Cardiac muscle cell (in vitro differentiated cells and primary cell): ENCODE measurements at regions not wholly inside any gene's neighbourhood (a gene's known extent, or its start where the extent isn't known, plus 50 kb on each side); places are given as distances from the start of the nearest gene placed in this dataset.

ENCODE experiments used
- DNase-seq, 2 donors: peaks; one replicate each; pipeline versions ENCODE4 v3.0.0 to v3.0.0-alpha.2; 2010 to 2017; ENCODE audit warnings: low read depth in 1 of 2, low spot score in 1 of 2
- H3K27ac ChIP-seq: fragments of 200-600 bp; sonication (generic); 2 replicates; pipeline ENCODE4 v1.5.1; 2016
- H3K27me3 ChIP-seq: fragments of 200-600 bp; sonication (generic); 2 replicates; pipeline ENCODE4 v1.6.0; 2016; ENCODE audit warnings: control low read depth
- H3K36me3 ChIP-seq: fragments of 200-600 bp; sonication (generic); 2 replicates; pipeline ENCODE4 v1.5.1; 2016; ENCODE audit warnings: control low read depth
- H3K4me1 ChIP-seq: fragments of 200-600 bp; sonication (generic); 2 replicates; pipeline ENCODE4 v1.8.1; 2017; ENCODE audit warnings: low read depth, mild to moderate bottlenecking, mixed run types
- H3K4me3 ChIP-seq: fragments of 200-600 bp; sonication (generic); 2 replicates; pipeline ENCODE4 v1.5.1; 2016; ENCODE audit warnings: mild to moderate bottlenecking
- H3K9me3 ChIP-seq: fragments of 200-600 bp; sonication (generic); 2 replicates; pipeline ENCODE4 v1.5.1; 2017; ENCODE audit warnings: low read depth, mild to moderate bottlenecking, control low read depth
- TF ChIP-seq, protein P1 (sequence below): IDR thresholded peaks from 2 replicates; pipeline ENCODE4 v1.5.1; 2012; ENCODE audit warnings: low read depth, mild to moderate bottlenecking, low read length

DNA sequence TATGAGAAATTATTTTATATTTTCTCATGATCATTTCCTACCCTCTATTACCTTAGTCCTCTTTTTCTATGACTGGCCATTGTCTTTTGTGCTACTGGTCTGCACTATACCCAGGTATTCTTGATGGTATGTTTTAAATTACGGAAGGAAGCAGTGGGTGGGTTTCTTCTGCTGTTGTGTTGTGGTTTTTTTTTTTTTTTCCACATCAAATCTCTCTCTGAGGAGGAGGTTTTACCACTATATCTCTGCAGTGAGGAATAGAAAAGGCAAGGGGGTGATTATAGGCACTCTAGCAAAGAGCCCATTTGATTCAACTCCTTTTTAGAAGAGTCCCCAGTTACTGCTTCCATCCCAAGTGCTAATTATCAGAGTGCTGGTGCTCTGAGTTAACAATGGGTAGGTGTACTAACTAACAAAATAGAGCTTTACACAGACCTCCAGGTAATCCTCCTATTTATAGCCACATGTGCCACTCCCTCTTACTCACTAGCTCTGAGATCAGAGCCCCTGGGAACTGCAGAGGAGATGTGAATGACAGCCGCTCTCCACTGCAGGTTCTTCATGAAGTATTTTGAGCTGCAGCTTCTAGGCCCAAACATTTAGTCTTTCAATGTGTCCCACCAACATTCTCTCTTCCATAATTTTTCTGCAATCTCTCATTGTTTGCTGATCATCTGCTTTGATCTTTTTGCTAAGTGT, 301.6 kb upstream of the GULP1 start:
- Histone ChIP-seq H3K9me3 (no peaks in the 10 kb centered on the region), H3K27me3 (no peaks in the 10 kb centered on the region), H3K4me1 (peaks cover 23% of the 10 kb centered on the region), H3K4me3 (no peak overlapping the region), H3K27ac (no peak overlapping the region), H3K36me3 (no peaks in the 10 kb centered on the region)
- peak in 1 of 2 donors; percentile 52 for DNase-seq
- TF ChIP-seq, protein P1, sequence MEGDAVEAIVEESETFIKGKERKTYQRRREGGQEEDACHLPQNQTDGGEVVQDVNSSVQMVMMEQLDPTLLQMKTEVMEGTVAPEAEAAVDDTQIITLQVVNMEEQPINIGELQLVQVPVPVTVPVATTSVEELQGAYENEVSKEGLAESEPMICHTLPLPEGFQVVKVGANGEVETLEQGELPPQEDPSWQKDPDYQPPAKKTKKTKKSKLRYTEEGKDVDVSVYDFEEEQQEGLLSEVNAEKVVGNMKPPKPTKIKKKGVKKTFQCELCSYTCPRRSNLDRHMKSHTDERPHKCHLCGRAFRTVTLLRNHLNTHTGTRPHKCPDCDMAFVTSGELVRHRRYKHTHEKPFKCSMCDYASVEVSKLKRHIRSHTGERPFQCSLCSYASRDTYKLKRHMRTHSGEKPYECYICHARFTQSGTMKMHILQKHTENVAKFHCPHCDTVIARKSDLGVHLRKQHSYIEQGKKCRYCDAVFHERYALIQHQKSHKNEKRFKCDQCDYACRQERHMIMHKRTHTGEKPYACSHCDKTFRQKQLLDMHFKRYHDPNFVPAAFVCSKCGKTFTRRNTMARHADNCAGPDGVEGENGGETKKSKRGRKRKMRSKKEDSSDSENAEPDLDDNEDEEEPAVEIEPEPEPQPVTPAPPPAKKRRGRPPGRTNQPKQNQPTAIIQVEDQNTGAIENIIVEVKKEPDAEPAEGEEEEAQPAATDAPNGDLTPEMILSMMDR, result no peak

DNA sequence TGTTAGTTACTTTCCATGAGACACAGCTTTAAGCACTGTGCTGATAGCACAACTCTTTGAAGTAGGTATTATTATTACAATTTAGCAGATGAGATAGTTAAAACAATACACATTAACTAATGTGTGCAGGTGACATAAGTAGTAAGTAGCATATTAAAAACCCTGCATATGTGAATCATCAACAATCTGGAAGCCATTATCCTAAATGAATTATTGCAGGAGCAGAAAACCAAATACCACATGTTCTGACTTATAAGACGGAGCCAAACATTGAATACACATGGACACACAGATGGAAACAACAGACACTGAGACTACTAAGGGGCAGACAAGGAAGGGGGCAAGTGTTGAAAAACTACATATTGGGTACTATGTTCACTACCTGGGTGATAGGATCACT, 300.3 kb upstream of the GULP1 start:
- Histone ChIP-seq H3K27me3 (no peaks in the 10 kb centered on the region), H3K36me3 (no peaks in the 10 kb centered on the region), H3K4me3 (no peak overlapping the region), H3K27ac (no peak overlapping the region), H3K4me1 (peaks cover 30% of the 10 kb centered on the region), H3K9me3 (no peaks in the 10 kb centered on the region)
- DNase-seq, result no peak
- TF ChIP-seq, protein P1, result no peak

DNA sequence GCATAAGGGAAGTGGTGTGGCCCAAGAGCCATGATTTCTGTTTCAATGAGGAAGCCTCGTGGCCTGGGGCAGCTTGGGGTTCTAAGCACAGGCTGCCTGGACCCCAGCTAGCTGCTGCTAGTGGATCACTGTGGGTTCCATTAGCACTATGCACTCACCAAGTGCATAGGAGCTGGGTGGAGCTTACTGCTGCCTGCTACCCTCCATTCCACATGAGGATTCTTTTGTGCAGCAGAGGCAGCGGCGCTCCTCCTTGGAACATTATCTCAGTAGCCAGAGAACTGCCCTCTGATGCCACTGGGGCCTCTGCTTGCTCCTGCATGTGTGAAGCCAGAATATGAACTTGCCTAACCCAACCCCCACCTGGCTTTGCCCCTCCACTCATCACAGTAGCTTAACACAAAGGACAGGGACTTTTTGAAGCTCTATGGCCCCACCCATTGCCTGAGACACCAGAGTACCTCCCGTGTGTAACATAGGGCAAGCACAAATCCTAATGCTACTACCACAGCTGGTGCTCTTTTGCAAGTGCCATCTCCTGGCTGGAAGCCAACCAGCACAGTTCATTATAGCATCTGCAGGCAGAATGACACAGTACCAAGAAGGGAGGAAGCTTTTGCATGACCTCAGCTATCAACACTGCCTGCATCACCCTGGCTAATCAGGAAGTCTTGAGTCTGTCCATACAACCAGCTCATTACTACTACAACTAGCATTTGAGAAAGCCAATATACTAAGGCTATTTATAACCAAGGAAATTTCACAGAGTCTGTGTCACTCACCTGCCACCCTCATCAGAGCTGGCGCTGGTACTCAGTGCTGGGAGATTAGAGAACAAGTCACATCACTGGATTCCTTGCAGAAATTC, 297.0 kb upstream of the GULP1 start:
- TF ChIP-seq, protein P1, result no peak
- Histone ChIP-seq H3K27ac (peak overlapping the region; percentile 61), H3K36me3 (no peaks in the 10 kb centered on the region), H3K4me3 (no peak overlapping the region), H3K9me3 (no peaks in the 10 kb centered on the region), H3K4me1 (peaks cover 26% of the 10 kb centered on the region), H3K27me3 (no peaks in the 10 kb centered on the region)
- DNase-seq, result peak; percentile 12 to 73

DNA sequence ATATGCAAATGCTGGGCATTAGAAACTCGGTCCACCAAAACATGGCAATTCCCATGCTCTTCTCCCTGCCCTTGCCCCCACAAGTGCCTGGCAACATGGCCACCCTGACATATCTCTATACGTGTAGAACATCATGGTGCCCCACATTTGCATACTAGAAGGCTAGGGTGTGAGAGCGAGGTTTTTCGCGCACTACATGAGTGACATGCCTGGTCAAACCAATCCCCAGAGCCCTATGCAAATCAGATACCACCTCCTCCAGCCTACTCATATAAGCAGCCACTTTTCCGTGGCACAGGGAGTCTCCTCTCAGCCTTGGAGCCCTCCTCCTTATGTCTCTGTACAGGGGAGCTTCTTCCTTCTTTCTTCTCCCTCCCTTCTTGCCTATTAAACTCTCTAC, 296.1 kb upstream of the GULP1 start:
- Histone ChIP-seq H3K4me3 (no peak overlapping the region), H3K27ac (peak overlapping the region; percentile 61), H3K4me1 (peaks cover 18% of the 10 kb centered on the region), H3K9me3 (no peaks in the 10 kb centered on the region), H3K27me3 (no peaks in the 10 kb centered on the region), H3K36me3 (no peaks in the 10 kb centered on the region)
- TF ChIP-seq, protein P1, result no peak
- no peak for DNase-seq

DNA sequence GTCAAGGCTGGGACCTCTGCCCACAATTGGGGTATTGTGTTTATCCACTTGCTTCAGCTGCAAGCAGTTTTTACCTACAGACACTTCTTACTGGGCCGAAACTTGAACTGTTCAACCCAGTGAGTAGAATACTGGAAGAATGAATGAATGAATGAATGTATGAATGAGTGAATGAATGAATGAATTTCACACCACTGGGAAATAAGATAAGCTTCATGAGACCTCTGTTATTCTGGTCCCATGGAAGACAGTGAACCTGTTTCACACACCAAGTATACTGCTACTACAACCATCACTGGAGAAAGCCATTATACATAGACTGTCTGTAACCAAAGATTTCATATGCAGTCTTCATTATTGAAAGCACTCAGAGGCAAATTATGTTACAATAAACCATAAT, 295.0 kb upstream of the GULP1 start:
- TF ChIP-seq, protein P1, result no peak
- no peak for DNase-seq
- Histone ChIP-seq H3K9me3 (no peaks in the 10 kb centered on the region), H3K27ac (no peak overlapping the region), H3K36me3 (no peaks in the 10 kb centered on the region), H3K4me3 (no peak overlapping the region), H3K4me1 (peaks cover 16% of the 10 kb centered on the region), H3K27me3 (no peaks in the 10 kb centered on the region)
